ENCODE measurements at regions not wholly inside any gene's neighbourhood (a gene's known extent, or its start where the extent isn't known, plus 50 kb on each side); places are given as distances from the start of the nearest gene placed in this dataset.

GRCh38 chr10:36670621-36671402 lies 454.6 kb upstream of the ANKRD30A start:
- H3K4me1 ChIP-seq = no peaks in the 10 kb centered on the region
- no peaks in the 10 kb centered on the region for H3K36me3 ChIP-seq
- TF ChIP-seq CTCF (IDR thresholded peaks at IDR 0.05) = no peak
- DNase-seq (ENCODE audit: low spot score) = no peak
- no peak overlapping the region for H3K4me3 ChIP-seq
- H3K9me3 ChIP-seq = no peaks in the 10 kb centered on the region
- H3K27me3 ChIP-seq = no peaks in the 10 kb centered on the region
- no peak overlapping the region for H3K27ac ChIP-seq

- TF ChIP-seq CTCF (IDR thresholded peaks at IDR 0.05) = no peak
- no peaks in the 10 kb centered on the region for H3K36me3 ChIP-seq
- H3K27me3 ChIP-seq = no peaks in the 10 kb centered on the region
- no peaks in the 10 kb centered on the region for H3K9me3 ChIP-seq
- H3K4me1 ChIP-seq = no peaks in the 10 kb centered on the region
- H3K4me3 ChIP-seq = no peak overlapping the region
- DNase-seq (ENCODE audit: low spot score) = no peak
- H3K27ac ChIP-seq = no peak overlapping the region
These were observed 455.6 kb upstream of the ANKRD30A start for GRCh38 chr10:36669615-36670352.

- TF ChIP-seq CTCF (IDR thresholded peaks at IDR 0.05) = no peak
- no peaks in the 10 kb centered on the region for H3K9me3 ChIP-seq
- H3K4me1 ChIP-seq = no peaks in the 10 kb centered on the region
- H3K4me3 ChIP-seq = no peak overlapping the region
- H3K27me3 ChIP-seq = no peaks in the 10 kb centered on the region
- DNase-seq (ENCODE audit: low spot score) = no peak
- H3K36me3 ChIP-seq = no peaks in the 10 kb centered on the region
- H3K27ac ChIP-seq = no peak overlapping the region
These were observed 458.9 kb upstream of the ANKRD30A start for GRCh38 chr10:36666451-36666850.

DNA sequence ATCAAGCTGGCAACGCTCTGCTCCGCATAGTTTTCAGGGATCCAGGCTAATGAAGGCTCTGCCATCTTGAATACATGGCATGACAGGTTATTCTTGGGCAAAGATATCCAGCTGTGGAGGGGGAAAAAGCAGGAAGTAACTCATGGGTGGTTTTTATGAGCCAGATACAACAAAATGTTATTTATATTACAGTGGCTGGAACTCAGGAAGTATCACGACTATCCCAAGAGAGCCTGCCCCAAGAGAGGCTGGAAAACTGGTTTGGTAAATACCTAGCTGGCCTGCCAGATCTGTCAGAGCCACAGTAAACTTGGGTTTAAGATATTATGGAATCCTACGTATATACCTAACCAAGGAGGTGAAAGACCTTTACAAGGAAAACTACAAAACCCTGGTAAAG lies 462.8 kb upstream of the ANKRD30A start:
- Histone ChIP-seq H3K9me3 (no peaks in the 10 kb centered on the region), H3K4me1 (no peaks in the 10 kb centered on the region), H3K4me3 (no peak overlapping the region), H3K27me3 (no peaks in the 10 kb centered on the region), H3K36me3 (no peaks in the 10 kb centered on the region), H3K27ac (no peak overlapping the region)
- no peak for TF ChIP-seq CTCF (IDR thresholded peaks at IDR 0.05)
- no peak for DNase-seq (ENCODE audit: low spot score)

GRCh38 chr10:36650274-36650673 lies 475.1 kb upstream of the ANKRD30A start:
- no peak for TF ChIP-seq CTCF (IDR thresholded peaks at IDR 0.05)
- DNase-seq (ENCODE audit: low spot score) = no peak
- H3K4me1 ChIP-seq = no peaks in the 10 kb centered on the region

More at GRCh38 chr10:36650274-36650673, 475.1 kb upstream of the ANKRD30A start:
- H3K27ac ChIP-seq = no peak overlapping the region
- no peak overlapping the region for H3K4me3 ChIP-seq
- H3K9me3 ChIP-seq = no peaks in the 10 kb centered on the region
- H3K36me3 ChIP-seq = no peaks in the 10 kb centered on the region
- H3K27me3 ChIP-seq = no peaks in the 10 kb centered on the region

Measured in right atrium auricular region (tissue), 2 donors.